ENCODE measurements at regions not wholly inside any gene's neighbourhood (a gene's known extent, or its start where the extent isn't known, plus 50 kb on each side); places are given as distances from the start of the nearest gene placed in this dataset.

DNA sequence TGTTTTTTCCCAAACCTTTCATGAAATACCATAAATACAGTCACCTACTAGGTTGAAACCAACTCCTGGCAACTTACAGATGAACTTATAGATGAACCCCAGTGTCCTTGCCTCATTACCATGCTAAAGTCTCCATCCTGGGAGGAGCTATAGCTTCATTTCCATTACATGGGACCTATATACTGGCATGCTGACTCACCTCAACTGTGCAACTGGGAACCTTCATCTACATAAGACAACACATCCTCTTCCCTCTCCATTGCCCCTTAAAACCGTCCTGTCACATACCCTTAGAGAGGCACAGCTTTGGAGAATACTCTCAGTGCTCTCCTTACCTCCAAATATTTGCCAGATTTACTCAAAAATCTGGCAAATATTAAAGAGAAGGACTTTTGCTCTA, 638.3 kb downstream of the HTR1A start:
- TF ChIP-seq POLR2A (IDR thresholded peaks at IDR 0.05) = no peak
- TF ChIP-seq, protein P1, sequence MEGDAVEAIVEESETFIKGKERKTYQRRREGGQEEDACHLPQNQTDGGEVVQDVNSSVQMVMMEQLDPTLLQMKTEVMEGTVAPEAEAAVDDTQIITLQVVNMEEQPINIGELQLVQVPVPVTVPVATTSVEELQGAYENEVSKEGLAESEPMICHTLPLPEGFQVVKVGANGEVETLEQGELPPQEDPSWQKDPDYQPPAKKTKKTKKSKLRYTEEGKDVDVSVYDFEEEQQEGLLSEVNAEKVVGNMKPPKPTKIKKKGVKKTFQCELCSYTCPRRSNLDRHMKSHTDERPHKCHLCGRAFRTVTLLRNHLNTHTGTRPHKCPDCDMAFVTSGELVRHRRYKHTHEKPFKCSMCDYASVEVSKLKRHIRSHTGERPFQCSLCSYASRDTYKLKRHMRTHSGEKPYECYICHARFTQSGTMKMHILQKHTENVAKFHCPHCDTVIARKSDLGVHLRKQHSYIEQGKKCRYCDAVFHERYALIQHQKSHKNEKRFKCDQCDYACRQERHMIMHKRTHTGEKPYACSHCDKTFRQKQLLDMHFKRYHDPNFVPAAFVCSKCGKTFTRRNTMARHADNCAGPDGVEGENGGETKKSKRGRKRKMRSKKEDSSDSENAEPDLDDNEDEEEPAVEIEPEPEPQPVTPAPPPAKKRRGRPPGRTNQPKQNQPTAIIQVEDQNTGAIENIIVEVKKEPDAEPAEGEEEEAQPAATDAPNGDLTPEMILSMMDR (IDR thresholded peaks at IDR 0.05) = no peak
